Liver (tissue), 8 donors: ENCODE measurements at regions not wholly inside any gene's neighbourhood (a gene's known extent, or its start where the extent isn't known, plus 50 kb on each side); places are given as distances from the start of the nearest gene placed in this dataset.

Experiments
- DNase-seq: peaks from one replicate; pipeline ENCODE4 v3.0.0-alpha.2; 2017; ENCODE audit warnings: low spot score
- H3K27ac ChIP-seq, 2 donors: one replicate each; pipeline ENCODE4 v1.7.0; 2013; ENCODE audit warnings: inconsistent platforms in 2 of 2, low read length in 2 of 2, control low read depth in 1 of 2, low read depth in 1 of 2, mild to moderate bottlenecking in 1 of 2
- H3K27me3 ChIP-seq, 4 donors: one replicate each; pipeline versions ENCODE4 v1.6.1 to v1.7.0; 2013; ENCODE audit warnings: low read length in 3 of 4, inconsistent platforms in 1 of 4, mild to moderate bottlenecking in 1 of 4, moderate library complexity in 1 of 4; ENCODE audit not compliant: control insufficient read depth in 4 of 4, insufficient read depth in 4 of 4
- H3K36me3 ChIP-seq, 4 donors: one replicate each; pipeline versions ENCODE4 v1.6.1 to v1.7.0; 2013; ENCODE audit warnings: low read length in 3 of 4, mild to moderate bottlenecking in 3 of 4, low read depth in 1 of 4, moderate library complexity in 1 of 4; ENCODE audit not compliant: control insufficient read depth in 4 of 4, insufficient read depth in 3 of 4
- H3K4me1 ChIP-seq, 4 donors: one replicate each; pipeline versions ENCODE4 v1.6.1 to v1.7.0; 2013; ENCODE audit warnings: low read length in 3 of 4, mild to moderate bottlenecking in 3 of 4, moderate library complexity in 1 of 4; ENCODE audit not compliant: control insufficient read depth in 4 of 4, insufficient read depth in 4 of 4
- H3K4me3 ChIP-seq, 3 donors: one replicate each; pipeline versions ENCODE4 v1.6.1 to v1.7.0; 2013; ENCODE audit warnings: low read length in 3 of 3, control low read depth in 1 of 3, low read depth in 1 of 3, mild to moderate bottlenecking in 1 of 3
- H3K9ac ChIP-seq, 2 donors: one replicate each; pipeline ENCODE4 v1.7.0; 2013; ENCODE audit warnings: low read length in 2 of 2, mild to moderate bottlenecking in 2 of 2, moderate library complexity in 2 of 2, control low read depth in 1 of 2, low read depth in 1 of 2
- H3K9me3 ChIP-seq, 4 donors: one replicate each; pipeline versions ENCODE4 v1.6.1 to v1.7.0; 2013; ENCODE audit warnings: low read length in 3 of 4; ENCODE audit not compliant: control insufficient read depth in 4 of 4
- EGR1 ChIP-seq, 2 donors: IDR thresholded peaks; 2 replicates each; pipeline ENCODE4 v1.6.1; 2016 to 2018; ENCODE audit warnings: antibody characterized with exemption in 2 of 2, low read depth in 2 of 2
- FOXA1 ChIP-seq: IDR thresholded peaks from 2 replicates; pipeline ENCODE4 v1.6.1; 2016; ENCODE audit warnings: antibody characterized with exemption
- FOXA2 ChIP-seq: IDR thresholded peaks from 2 replicates; pipeline ENCODE4 v1.6.1; 2016; ENCODE audit warnings: antibody characterized with exemption
- HNF4A ChIP-seq, 2 donors: conservative IDR thresholded peaks; 2 replicates each; pipeline ENCODE4 v1.6.1; 2016; ENCODE audit warnings: antibody characterized with exemption in 2 of 2, mild to moderate bottlenecking in 2 of 2
- HNF4G ChIP-seq: IDR thresholded peaks from 2 replicates; pipeline ENCODE4 v1.6.1; 2016; ENCODE audit warnings: antibody characterized with exemption
- JUND ChIP-seq, 2 donors: IDR thresholded peaks; 2 replicates each; pipeline ENCODE4 v1.6.1; 2016; ENCODE audit warnings: antibody characterized with exemption in 2 of 2
- RAD21 ChIP-seq, 2 donors: IDR thresholded peaks; 2 replicates each; pipeline ENCODE4 v1.6.1; 2016; ENCODE audit warnings: antibody characterized with exemption in 2 of 2, mild to moderate bottlenecking in 2 of 2
- RXRA ChIP-seq, 2 donors: IDR thresholded peaks; 2 replicates each; pipeline ENCODE4 v1.6.1; 2017 to 2018; ENCODE audit warnings: antibody characterized with exemption in 2 of 2, mild to moderate bottlenecking in 1 of 2
- TAF1 ChIP-seq: conservative IDR thresholded peaks from 2 replicates; pipeline ENCODE4 v1.6.1; 2016; ENCODE audit warnings: antibody characterized with exemption, mild to moderate bottlenecking
- YY1 ChIP-seq: IDR thresholded peaks from 2 replicates; pipeline ENCODE4 v1.6.1; 2016; ENCODE audit warnings: antibody characterized with exemption, mild to moderate bottlenecking
- WGBS: extraction: QIAGEN DNeasy Blood & Tissue Kit; methylation state at CpG from one replicate; pipeline ENCODE4 v1.1.7; 2013; 5-methylcytosine and 5-hydroxymethylcytosine counted together
- TF ChIP-seq, protein P1 (sequence below): IDR thresholded peaks from 2 replicates; pipeline ENCODE4 v1.6.1; 2016; ENCODE audit warnings: antibody characterized with exemption, mild to moderate bottlenecking
- TF ChIP-seq, protein P2 (sequence below): fragments of 150-350 bp; IDR thresholded peaks from 2 replicates; pipeline ENCODE4 v1.5.1; 2017; ENCODE audit warnings: improper control_type of control experiment, low read depth, low read length; ENCODE audit not compliant: missing input control
- TF ChIP-seq, protein P3 (sequence below): IDR thresholded peaks from 2 replicates; pipeline ENCODE4 v1.6.1; 2016; ENCODE audit warnings: antibody characterized with exemption
- TF ChIP-seq, protein P4 (sequence below): IDR thresholded peaks from 2 replicates; pipeline ENCODE4 v1.6.1; 2016; ENCODE audit warnings: antibody characterized with exemption
- donor health status: healthy.
- donor health status: healthy.
- donor health status: healthy.
- donor health status: healthy.
- donor health status: healthy.

DNA sequence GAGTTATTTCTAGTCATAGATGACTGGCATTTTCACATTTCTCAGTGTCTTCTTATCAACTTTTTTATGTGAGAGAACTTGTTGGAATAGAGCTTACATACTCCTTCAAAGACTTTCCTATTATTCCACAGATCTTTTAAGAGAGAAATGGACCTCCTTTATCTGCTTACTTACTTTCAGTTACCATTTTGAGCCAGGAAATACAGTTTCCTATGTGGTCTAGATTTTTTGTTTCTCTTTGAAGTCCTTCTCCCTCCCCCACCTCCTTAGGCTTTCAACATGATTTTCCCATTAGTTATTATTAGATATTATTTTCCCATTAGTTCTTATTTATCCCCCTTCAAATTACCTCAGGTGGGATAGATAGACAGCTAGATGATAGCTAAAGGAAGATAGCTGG, 289.1 kb upstream of the ITGA1 start:
- Histone ChIP-seq H3K27me3 (no peaks in the 10 kb centered on the region), H3K9me3 (no peaks in the 10 kb centered on the region), H3K9ac (no peak overlapping the region), H3K27ac (no peak overlapping the region), H3K36me3 (no peaks in the 10 kb centered on the region), H3K4me1 (no peaks in the 10 kb centered on the region), H3K4me3 (no peak overlapping the region)
- no peak for DNase-seq
- TF ChIP-seq, protein P1, sequence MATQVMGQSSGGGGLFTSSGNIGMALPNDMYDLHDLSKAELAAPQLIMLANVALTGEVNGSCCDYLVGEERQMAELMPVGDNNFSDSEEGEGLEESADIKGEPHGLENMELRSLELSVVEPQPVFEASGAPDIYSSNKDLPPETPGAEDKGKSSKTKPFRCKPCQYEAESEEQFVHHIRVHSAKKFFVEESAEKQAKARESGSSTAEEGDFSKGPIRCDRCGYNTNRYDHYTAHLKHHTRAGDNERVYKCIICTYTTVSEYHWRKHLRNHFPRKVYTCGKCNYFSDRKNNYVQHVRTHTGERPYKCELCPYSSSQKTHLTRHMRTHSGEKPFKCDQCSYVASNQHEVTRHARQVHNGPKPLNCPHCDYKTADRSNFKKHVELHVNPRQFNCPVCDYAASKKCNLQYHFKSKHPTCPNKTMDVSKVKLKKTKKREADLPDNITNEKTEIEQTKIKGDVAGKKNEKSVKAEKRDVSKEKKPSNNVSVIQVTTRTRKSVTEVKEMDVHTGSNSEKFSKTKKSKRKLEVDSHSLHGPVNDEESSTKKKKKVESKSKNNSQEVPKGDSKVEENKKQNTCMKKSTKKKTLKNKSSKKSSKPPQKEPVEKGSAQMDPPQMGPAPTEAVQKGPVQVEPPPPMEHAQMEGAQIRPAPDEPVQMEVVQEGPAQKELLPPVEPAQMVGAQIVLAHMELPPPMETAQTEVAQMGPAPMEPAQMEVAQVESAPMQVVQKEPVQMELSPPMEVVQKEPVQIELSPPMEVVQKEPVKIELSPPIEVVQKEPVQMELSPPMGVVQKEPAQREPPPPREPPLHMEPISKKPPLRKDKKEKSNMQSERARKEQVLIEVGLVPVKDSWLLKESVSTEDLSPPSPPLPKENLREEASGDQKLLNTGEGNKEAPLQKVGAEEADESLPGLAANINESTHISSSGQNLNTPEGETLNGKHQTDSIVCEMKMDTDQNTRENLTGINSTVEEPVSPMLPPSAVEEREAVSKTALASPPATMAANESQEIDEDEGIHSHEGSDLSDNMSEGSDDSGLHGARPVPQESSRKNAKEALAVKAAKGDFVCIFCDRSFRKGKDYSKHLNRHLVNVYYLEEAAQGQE, result no peak
- TF ChIP-seq HNF4G, result no peak
- TF ChIP-seq RXRA (IDR thresholded peaks at IDR 0.05), result no peak
- TF ChIP-seq YY1, result no peak
- TF ChIP-seq, protein P2, sequence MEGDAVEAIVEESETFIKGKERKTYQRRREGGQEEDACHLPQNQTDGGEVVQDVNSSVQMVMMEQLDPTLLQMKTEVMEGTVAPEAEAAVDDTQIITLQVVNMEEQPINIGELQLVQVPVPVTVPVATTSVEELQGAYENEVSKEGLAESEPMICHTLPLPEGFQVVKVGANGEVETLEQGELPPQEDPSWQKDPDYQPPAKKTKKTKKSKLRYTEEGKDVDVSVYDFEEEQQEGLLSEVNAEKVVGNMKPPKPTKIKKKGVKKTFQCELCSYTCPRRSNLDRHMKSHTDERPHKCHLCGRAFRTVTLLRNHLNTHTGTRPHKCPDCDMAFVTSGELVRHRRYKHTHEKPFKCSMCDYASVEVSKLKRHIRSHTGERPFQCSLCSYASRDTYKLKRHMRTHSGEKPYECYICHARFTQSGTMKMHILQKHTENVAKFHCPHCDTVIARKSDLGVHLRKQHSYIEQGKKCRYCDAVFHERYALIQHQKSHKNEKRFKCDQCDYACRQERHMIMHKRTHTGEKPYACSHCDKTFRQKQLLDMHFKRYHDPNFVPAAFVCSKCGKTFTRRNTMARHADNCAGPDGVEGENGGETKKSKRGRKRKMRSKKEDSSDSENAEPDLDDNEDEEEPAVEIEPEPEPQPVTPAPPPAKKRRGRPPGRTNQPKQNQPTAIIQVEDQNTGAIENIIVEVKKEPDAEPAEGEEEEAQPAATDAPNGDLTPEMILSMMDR, result no peak
- no peak for TF ChIP-seq JUND (IDR thresholded peaks at IDR 0.05)

DNA sequence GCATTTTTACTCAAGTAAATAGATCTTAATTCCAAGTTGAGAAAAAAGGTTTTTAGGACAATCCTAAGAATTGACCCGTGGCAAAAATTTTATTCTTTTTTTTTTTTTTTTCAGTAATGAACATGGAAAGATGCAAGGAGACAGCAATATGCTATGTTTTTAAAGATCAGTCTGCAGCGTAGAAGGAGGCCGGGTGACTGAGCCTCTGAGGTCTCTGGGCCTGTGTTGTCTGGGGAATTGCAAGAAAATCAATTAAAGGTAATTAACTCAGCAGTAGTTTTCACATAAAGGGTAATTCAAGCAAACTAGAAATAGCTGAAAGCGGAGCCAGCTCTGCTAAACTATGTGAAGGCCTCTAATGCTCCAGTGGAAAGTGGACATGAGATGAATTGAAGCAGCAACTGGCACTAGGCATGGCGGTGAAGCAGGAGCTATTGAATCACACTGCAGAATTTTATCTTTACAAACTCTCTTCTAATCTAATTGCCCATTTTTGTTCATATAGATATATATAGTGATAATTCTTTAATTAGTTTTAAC, 285.2 kb upstream of the ITGA1 start:
- Histone ChIP-seq H3K27ac (no peak overlapping the region), H3K36me3 (no peaks in the 10 kb centered on the region), H3K27me3 (no peaks in the 10 kb centered on the region), H3K9ac (no peak overlapping the region), H3K4me3 (no peak overlapping the region), H3K4me1 (no peaks in the 10 kb centered on the region), H3K9me3 (no peaks in the 10 kb centered on the region)
- 88% methylated on average over 5 of the region's 5 CpGs for WGBS
- TF ChIP-seq EGR1 (IDR thresholded peaks at IDR 0.05; ENCODE audit: low read depth in 2 of 2) (no peak), FOXA1 (no peak), YY1 (no peak), HNF4A (conservative IDR thresholded peaks at IDR 0.05) (no peak), TAF1 (no peak), JUND (IDR thresholded peaks at IDR 0.05) (no peak), RAD21 (IDR thresholded peaks at IDR 0.05) (no peak), HNF4G (no peak), FOXA2 (no peak)
- TF ChIP-seq, protein P3, sequence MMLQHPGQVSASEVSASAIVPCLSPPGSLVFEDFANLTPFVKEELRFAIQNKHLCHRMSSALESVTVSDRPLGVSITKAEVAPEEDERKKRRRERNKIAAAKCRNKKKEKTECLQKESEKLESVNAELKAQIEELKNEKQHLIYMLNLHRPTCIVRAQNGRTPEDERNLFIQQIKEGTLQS, result no peak
- TF ChIP-seq, protein P4, sequence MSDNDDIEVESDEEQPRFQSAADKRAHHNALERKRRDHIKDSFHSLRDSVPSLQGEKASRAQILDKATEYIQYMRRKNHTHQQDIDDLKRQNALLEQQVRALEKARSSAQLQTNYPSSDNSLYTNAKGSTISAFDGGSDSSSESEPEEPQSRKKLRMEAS, result no peak
- TF ChIP-seq, protein P2, result no peak
- DNase-seq, result no peak
